Fibroblast of villous mesenchyme (primary cell): ENCODE measurements at regions not wholly inside any gene's neighbourhood (a gene's known extent, or its start where the extent isn't known, plus 50 kb on each side); places are given as distances from the start of the nearest gene placed in this dataset.
"Not testable (repeated sequence)": the region's sequence is repeated elsewhere in the genome, so short reads cannot be mapped to it uniquely, and the experiment has no call there.

Experiments used
- DNase-seq: peaks from one replicate; pipeline ENCODE4 v3.0.0-alpha.2; 2010; ENCODE audit warnings: low read depth
- H3K4me3 ChIP-seq: 2 replicates; pipeline ENCODE4 v1.5.1; 2011; ENCODE audit warnings: low read depth, mild to moderate bottlenecking, low read length
- TF ChIP-seq, protein P1 (sequence below): IDR thresholded peaks from 2 replicates; pipeline ENCODE4 v1.5.1; 2012; ENCODE audit warnings: low read depth, mild to moderate bottlenecking, low read length; ENCODE audit not compliant: insufficient read depth

DNA sequence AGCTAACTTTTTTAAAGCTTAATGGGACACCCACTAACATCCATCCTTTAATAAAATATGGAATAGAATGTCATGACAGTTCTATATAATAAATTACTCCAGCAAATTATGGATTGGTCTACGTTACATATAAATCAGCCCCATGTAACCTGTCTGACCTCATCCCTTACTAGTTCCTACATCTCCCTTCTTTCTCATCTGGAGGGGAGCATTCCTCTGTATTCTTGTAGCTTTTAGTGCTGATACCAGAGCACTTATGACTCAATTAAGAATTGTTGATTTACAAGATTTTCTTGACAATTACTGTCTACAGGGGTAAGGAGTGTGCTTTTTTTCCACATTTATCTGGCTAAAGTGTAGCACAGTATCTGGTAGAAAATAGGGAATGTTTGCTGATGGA lies 523.7 kb downstream of the FAM181B start:
- DNase-seq, result no peak
- TF ChIP-seq, protein P1, sequence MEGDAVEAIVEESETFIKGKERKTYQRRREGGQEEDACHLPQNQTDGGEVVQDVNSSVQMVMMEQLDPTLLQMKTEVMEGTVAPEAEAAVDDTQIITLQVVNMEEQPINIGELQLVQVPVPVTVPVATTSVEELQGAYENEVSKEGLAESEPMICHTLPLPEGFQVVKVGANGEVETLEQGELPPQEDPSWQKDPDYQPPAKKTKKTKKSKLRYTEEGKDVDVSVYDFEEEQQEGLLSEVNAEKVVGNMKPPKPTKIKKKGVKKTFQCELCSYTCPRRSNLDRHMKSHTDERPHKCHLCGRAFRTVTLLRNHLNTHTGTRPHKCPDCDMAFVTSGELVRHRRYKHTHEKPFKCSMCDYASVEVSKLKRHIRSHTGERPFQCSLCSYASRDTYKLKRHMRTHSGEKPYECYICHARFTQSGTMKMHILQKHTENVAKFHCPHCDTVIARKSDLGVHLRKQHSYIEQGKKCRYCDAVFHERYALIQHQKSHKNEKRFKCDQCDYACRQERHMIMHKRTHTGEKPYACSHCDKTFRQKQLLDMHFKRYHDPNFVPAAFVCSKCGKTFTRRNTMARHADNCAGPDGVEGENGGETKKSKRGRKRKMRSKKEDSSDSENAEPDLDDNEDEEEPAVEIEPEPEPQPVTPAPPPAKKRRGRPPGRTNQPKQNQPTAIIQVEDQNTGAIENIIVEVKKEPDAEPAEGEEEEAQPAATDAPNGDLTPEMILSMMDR, result no peak
- H3K4me3 ChIP-seq, result no peak overlapping the region

DNA sequence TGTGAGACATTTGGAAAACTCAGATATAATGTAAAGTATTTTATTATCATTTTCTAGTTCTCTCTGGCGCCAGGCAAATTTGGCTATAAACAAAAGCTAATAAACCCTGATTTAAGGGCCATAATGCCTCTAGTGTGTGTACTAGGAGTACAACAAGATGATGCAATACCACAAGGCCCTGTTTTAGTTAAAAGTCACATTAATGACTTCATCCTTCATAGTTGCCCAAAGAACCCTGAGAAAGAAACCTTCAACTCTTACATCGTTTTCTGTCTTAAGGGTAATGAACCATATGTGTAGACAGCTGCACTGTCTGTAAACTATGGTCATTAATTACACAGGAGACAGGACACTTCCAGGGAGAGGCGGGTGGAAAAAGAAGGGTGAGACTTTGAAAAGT lies 538.4 kb downstream of the FAM181B start:
- DNase-seq, result no peak
- H3K4me3 ChIP-seq, result no peak overlapping the region
- TF ChIP-seq, protein P1, result no peak

DNA sequence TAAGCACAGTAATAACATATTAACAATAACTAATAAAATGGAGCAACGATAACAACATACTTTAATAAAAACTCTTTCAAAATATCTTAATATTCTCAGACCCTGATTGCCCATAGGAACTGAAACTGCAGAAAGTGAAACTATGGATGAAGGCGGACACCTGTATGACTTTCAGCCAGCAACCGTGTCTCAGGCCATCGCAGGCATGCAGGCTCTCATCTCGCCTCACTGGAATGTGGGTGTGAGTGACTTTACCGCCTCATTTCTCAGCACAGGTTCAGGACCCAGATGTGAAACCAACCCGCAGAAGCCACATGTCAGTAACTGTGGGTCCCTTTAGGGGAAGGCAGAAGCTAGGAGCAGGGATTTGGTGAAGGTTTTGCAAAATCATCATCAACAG lies 539.1 kb downstream of the FAM181B start:
- TF ChIP-seq, protein P1, result no peak
- DNase-seq, result no peak
- no peak overlapping the region for H3K4me3 ChIP-seq

DNA sequence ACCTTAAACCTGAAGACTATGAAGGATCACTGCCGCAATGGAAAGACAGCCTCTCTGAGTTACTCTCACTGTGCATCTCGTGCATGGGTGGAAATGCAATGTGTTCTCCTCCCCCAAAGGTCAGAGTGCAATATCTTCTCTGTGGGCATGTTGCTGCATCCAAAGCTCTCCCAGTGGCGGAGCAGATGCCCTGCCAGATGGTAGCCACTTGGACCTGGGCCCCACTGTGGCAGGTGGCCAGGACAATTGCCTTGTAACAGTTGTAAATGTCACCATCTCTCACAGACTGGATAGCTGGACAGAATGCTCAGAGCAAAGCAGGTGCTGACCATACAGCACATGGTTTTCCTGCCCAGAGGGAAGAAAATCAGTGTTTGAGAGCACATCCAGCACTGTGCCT lies 542.0 kb downstream of the FAM181B start:
- TF ChIP-seq, protein P1, result no peak
- no peak overlapping the region for H3K4me3 ChIP-seq
- DNase-seq, result no peak

DNA sequence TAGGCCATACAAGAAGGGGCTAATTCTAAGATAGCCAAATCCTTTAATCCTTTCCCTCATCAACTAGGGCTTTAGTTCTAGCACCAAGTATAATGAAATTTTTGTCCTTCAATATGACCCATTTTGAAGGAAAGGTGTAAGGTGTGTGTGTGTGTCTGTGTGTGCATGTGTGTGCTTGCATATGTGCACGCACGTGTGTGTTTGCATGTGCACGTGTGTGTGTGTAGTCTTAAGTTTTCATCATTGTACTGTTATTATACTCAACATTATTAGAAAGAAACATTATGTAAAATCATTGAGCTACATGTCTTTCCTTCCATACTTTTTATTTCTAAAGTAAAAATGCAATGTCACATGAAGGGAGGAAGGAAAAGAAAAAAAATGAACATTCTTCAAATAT lies 547.7 kb downstream of the FAM181B start:
- DNase-seq, result no peak
- H3K4me3 ChIP-seq, result no peak overlapping the region
- TF ChIP-seq, protein P1, result no peak

DNA sequence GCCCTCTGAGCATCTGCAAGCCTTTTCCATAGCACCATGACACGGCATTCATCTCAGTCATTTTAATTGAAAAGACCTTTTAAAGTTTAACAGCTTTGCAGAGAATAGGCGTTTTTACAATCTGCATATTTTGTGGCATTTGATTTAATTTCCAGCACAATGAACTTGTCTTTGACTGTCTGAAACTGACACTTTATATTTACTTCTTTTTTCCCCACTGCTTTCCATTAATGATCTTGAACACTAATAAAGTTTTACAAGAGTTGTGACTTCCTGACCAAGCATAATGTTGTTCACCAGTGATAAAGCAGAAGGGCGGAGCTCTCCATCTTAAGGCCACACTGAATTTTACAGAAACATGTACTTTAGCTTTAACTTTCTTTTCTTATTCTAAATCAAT lies 548.7 kb downstream of the FAM181B start:
- no peak overlapping the region for H3K4me3 ChIP-seq
- TF ChIP-seq, protein P1, result no peak
- DNase-seq, result no peak

DNA sequence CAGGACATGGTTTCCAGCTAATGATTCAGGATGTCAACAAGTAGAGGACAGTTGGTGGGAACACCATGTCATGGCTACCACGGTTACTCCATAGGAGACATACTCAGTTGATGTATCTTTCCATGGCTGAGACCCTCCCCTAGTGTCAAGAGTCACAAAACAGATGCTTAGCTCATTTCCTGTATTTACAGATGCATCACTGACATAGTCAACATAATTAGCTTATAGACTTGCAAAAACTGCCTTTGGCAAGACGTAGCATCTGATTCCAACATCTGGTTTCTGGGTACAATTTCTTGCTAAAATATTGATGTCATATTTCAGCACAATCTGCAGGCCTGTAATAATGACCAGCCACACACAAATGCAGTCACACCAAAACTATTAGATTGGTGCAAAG lies 550.3 kb downstream of the FAM181B start:
- no peak overlapping the region for H3K4me3 ChIP-seq
- TF ChIP-seq, protein P1, result no peak
- DNase-seq, result no peak

DNA sequence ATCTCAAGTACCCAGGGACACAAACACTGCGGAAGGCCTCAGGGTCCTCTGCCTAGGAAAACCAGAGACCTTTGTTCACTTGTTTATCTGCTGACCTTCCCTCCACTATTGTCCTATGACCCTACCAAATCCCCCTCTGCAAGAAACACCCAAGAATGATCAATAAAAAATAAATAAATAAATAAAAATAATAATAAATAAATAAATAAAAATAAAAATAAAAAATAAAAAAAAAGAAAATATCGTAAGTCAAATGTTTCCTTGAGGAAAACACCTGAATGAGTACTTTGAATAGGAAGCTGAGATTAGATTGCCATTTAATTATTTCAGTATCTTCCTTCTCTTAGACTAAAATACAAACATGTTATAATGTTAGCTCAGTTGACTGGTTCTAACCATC lies 551.0 kb downstream of the FAM181B start:
- DNase-seq, H3K4me3 ChIP-seq: not testable (repeated sequence)

DNA sequence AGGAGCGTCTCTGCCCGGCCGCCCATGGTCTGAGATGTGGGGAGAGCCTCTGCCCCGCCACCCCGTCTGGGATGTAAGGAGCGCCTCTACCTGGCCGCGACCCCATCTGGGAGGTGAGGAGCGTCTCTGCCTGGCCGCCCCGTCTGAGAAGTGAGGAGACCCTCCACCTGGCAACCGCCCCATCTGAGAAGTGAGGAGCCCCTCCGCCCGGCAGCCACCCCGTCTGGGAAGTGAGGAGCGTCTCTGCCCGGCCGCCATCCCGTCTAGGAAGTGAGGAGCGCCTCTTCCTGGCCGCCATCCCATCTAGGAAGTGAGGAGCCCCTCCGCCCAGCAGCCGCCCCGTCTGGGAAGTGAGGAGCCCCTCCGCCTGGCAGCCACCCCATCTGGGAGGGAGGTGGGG lies 551.9 kb downstream of the FAM181B start:
- not testable (repeated sequence) for H3K4me3 ChIP-seq, DNase-seq
